Body of pancreas (tissue), 4 donors: ENCODE measurements at regions not wholly inside any gene's neighbourhood (a gene's known extent, or its start where the extent isn't known, plus 50 kb on each side); places are given as distances from the start of the nearest gene placed in this dataset.

Experiments
- POLR2A ChIP-seq, 3 donors: fragments of 450-650 bp; IDR thresholded peaks; one replicate each; pipeline ENCODE4 v1.6.1; 2016; ENCODE audit warnings: antibody characterized with exemption in 3 of 3, mild to moderate bottlenecking in 2 of 3
- TF ChIP-seq, protein P1 (sequence below), 7 experiments: fragments of 450-650 bp in 4 of 7; fragments of 200-600 bp in 3 of 7; sonication (generic) in 3 of 7; IDR thresholded peaks; one replicate each; pipeline ENCODE4 v1.5.1; 2016 to 2019; ENCODE audit warnings: antibody characterized with exemption in 7 of 7

GRCh38 chr22:49094151-49094550 is 733.5 kb downstream of the BRD1 start:
- no peak for TF ChIP-seq POLR2A (IDR thresholded peaks at IDR 0.05)
- TF ChIP-seq, protein P1, sequence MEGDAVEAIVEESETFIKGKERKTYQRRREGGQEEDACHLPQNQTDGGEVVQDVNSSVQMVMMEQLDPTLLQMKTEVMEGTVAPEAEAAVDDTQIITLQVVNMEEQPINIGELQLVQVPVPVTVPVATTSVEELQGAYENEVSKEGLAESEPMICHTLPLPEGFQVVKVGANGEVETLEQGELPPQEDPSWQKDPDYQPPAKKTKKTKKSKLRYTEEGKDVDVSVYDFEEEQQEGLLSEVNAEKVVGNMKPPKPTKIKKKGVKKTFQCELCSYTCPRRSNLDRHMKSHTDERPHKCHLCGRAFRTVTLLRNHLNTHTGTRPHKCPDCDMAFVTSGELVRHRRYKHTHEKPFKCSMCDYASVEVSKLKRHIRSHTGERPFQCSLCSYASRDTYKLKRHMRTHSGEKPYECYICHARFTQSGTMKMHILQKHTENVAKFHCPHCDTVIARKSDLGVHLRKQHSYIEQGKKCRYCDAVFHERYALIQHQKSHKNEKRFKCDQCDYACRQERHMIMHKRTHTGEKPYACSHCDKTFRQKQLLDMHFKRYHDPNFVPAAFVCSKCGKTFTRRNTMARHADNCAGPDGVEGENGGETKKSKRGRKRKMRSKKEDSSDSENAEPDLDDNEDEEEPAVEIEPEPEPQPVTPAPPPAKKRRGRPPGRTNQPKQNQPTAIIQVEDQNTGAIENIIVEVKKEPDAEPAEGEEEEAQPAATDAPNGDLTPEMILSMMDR (IDR thresholded peaks at IDR 0.05): no peak
